Neural cell (in vitro differentiated cells): ENCODE measurements at regions not wholly inside any gene's neighbourhood (a gene's known extent, or its start where the extent isn't known, plus 50 kb on each side); places are given as distances from the start of the nearest gene placed in this dataset.

Experiments
- H2AFZ ChIP-seq: fragments of 200-600, 300-800 bp; sonication (generic), shearing (Covaris generic); 2 replicates; pipeline ENCODE4 v1.6.0; 2014; ENCODE audit warnings: low read depth, mild to moderate bottlenecking, antibody characterized with exemption, low read length, moderate library complexity
- H3F3A ChIP-seq: fragments of 200-600 bp; shearing (Covaris generic); 2 replicates; pipeline ENCODE4 v1.6.1; 2016; ENCODE audit warnings: mild to moderate bottlenecking, moderate library complexity, mixed read lengths, antibody characterized with exemption, low read length; ENCODE audit not compliant: insufficient read depth, poor library complexity, severe bottlenecking
- H3K27ac ChIP-seq: fragments of 200-600, 300-800 bp; sonication (generic), shearing (Covaris generic); 2 replicates; pipeline ENCODE4 v1.5.1; 2014; ENCODE audit warnings: mild to moderate bottlenecking, low read length, moderate library complexity
- H3K27me3 ChIP-seq: fragments of 300-800, 200-600 bp; sonication (generic), shearing (Covaris generic); 2 replicates; pipeline ENCODE4 v1.6.0; 2014; ENCODE audit warnings: mild to moderate bottlenecking, low read depth, low read length, moderate library complexity; ENCODE audit not compliant: insufficient read depth
- H3K36me3 ChIP-seq: fragments of 300-800, 200-600 bp; sonication (generic), shearing (Covaris generic); 2 replicates; pipeline ENCODE4 v1.5.1; 2014; ENCODE audit warnings: mild to moderate bottlenecking, antibody characterized with exemption, low read length, moderate library complexity; ENCODE audit not compliant: insufficient read depth
- H3K4me2 ChIP-seq: fragments of 300-800, 200-600 bp; sonication (generic), shearing (Covaris generic); 2 replicates; pipeline ENCODE4 v1.6.0; 2014; ENCODE audit warnings: mild to moderate bottlenecking, low read length
- H3K4me3 ChIP-seq: fragments of 300-800, 200-600 bp; sonication (generic), shearing (Covaris generic); 2 replicates; pipeline ENCODE4 v1.5.1; 2014; ENCODE audit warnings: mild to moderate bottlenecking, low read length, moderate library complexity
- H3K79me2 ChIP-seq: fragments of 200-600 bp; shearing (Covaris generic); replicated peaks from 2 replicates; pipeline ENCODE4 v1.6.0; 2014; ENCODE audit warnings: mild to moderate bottlenecking, low read length, moderate library complexity; ENCODE audit not compliant: insufficient read depth
- H3K9ac ChIP-seq: fragments of 300-800, 200-600 bp; sonication (generic), shearing (Covaris generic); 2 replicates; pipeline ENCODE4 v1.6.1; 2016; ENCODE audit warnings: mild to moderate bottlenecking, low read length, mixed read lengths
- H3K9me2 ChIP-seq: fragments of 200-600 bp; shearing (Covaris generic); 2 replicates; pipeline ENCODE4 v1.6.1; 2016; ENCODE audit warnings: mild to moderate bottlenecking, low read length, mixed read lengths; ENCODE audit not compliant: insufficient read depth
- H3K9me3 ChIP-seq: fragments of 200-600, 300-800 bp; sonication (generic), shearing (Covaris generic); 2 replicates; pipeline ENCODE4 v1.6.1; 2016; ENCODE audit warnings: mild to moderate bottlenecking, mixed run types, low read length, moderate library complexity, mixed read lengths
- H4K20me1 ChIP-seq: fragments of 200-600 bp; shearing (Covaris generic); 2 replicates; pipeline ENCODE4 v1.6.1; 2016; ENCODE audit warnings: mild to moderate bottlenecking, mixed run types; ENCODE audit not compliant: insufficient read depth
- EP300 ChIP-seq: fragments of 450-650 bp; conservative IDR thresholded peaks from 2 replicates; pipeline ENCODE4 v1.6.1; 2014; ENCODE audit warnings: antibody characterized with exemption, mild to moderate bottlenecking, moderate library complexity; ENCODE audit not compliant: poor library complexity, severe bottlenecking
- EZH2 ChIP-seq: fragments of 200-600, 300-800 bp; shearing (Covaris generic), sonication (generic); IDR thresholded peaks from 2 replicates; pipeline ENCODE4 v1.6.1; 2014; ENCODE audit warnings: antibody characterized with exemption, low read length, borderline replicate concordance, mild to moderate bottlenecking; ENCODE audit not compliant: insufficient read depth, poor library complexity, severe bottlenecking
- MXI1 ChIP-seq: fragments of 450-650 bp; conservative IDR thresholded peaks from 2 replicates; pipeline ENCODE4 v1.6.1; 2014; ENCODE audit warnings: antibody characterized with exemption, mild to moderate bottlenecking; ENCODE audit not compliant: poor library complexity, severe bottlenecking
- POLR2AphosphoS5 ChIP-seq: IDR thresholded peaks from 2 replicates; pipeline ENCODE4 v1.6.1; 2012
- RAD21 ChIP-seq: fragments of 450-650 bp; conservative IDR thresholded peaks from 2 replicates; pipeline ENCODE4 v1.6.1; 2014; ENCODE audit warnings: antibody characterized with exemption, mild to moderate bottlenecking, moderate library complexity
- REST ChIP-seq: IDR thresholded peaks from 2 replicates; pipeline ENCODE4 v1.6.1; 2012; ENCODE audit warnings: borderline replicate concordance
- SMC3 ChIP-seq: fragments of 450-650 bp; conservative IDR thresholded peaks from 2 replicates; pipeline ENCODE4 v1.6.1; 2014; ENCODE audit warnings: antibody characterized with exemption, mild to moderate bottlenecking, moderate library complexity; ENCODE audit not compliant: poor library complexity
- TAF1 ChIP-seq: IDR thresholded peaks from 2 replicates; pipeline ENCODE4 v1.6.1; 2012; ENCODE audit warnings: low read depth
- TF ChIP-seq, protein P1 (sequence below): fragments of 450-650 bp; IDR thresholded peaks from 2 replicates; pipeline ENCODE4 v1.5.1; 2014; ENCODE audit warnings: antibody characterized with exemption, mild to moderate bottlenecking, moderate library complexity; ENCODE audit not compliant: poor library complexity, severe bottlenecking

DNA sequence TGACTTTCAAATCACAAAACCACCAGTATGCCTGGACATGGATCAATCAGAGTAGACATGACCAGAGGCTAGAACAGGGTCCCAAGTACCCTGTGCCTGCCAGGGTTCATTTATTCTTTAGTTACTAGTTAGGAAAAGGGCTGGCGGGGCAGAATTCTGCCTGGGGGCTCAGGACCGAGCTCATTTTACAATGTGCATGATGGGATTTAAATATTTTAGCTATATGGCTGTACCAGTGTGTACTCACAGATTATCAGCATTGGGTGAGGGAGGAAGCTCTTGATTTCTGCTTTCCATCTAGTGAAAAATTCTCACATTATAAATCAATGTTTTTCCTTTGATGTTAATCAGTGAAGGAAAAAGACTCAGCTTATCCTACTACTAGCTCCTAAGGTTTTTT lies 1511.1 kb downstream of the EFNA5 start:
- H3F3A ChIP-seq: no peaks in the 10 kb centered on the region
- H2AFZ ChIP-seq: no peak overlapping the region
- H3K79me2 ChIP-seq: no peaks in the 10 kb centered on the region

GRCh38 chr5:106154280-106154716 lies 1516.4 kb downstream of the EFNA5 start:
- Histone ChIP-seq H3K27me3 (no peaks in the 10 kb centered on the region), H3K9ac (no peak overlapping the region), H3K9me2 (no peaks in the 10 kb centered on the region), H3K27ac (no peak overlapping the region), H2AFZ (no peak overlapping the region), H3K4me3 (no peak overlapping the region), H3K79me2 (no peaks in the 10 kb centered on the region), H4K20me1 (no peaks in the 10 kb centered on the region), H3F3A (no peaks in the 10 kb centered on the region), H3K36me3 (no peaks in the 10 kb centered on the region), H3K4me2 (no peak overlapping the region), H3K9me3 (no peaks in the 10 kb centered on the region)
- TF ChIP-seq TAF1 (no peak), MXI1 (no peak), EZH2 (no peak), POLR2AphosphoS5 (no peak)
- TF ChIP-seq, protein P1, sequence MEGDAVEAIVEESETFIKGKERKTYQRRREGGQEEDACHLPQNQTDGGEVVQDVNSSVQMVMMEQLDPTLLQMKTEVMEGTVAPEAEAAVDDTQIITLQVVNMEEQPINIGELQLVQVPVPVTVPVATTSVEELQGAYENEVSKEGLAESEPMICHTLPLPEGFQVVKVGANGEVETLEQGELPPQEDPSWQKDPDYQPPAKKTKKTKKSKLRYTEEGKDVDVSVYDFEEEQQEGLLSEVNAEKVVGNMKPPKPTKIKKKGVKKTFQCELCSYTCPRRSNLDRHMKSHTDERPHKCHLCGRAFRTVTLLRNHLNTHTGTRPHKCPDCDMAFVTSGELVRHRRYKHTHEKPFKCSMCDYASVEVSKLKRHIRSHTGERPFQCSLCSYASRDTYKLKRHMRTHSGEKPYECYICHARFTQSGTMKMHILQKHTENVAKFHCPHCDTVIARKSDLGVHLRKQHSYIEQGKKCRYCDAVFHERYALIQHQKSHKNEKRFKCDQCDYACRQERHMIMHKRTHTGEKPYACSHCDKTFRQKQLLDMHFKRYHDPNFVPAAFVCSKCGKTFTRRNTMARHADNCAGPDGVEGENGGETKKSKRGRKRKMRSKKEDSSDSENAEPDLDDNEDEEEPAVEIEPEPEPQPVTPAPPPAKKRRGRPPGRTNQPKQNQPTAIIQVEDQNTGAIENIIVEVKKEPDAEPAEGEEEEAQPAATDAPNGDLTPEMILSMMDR: no peak

More for the DNA sequence above, 1511.1 kb downstream of the EFNA5 start:
- Histone ChIP-seq H3K4me2 (no peak overlapping the region), H3K27me3 (no peaks in the 10 kb centered on the region), H3K36me3 (no peaks in the 10 kb centered on the region), H3K27ac (no peak overlapping the region), H4K20me1 (no peaks in the 10 kb centered on the region), H3K9ac (no peak overlapping the region), H3K9me3 (no peaks in the 10 kb centered on the region), H3K9me2 (no peaks in the 10 kb centered on the region), H3K4me3 (no peak overlapping the region)
- no peak for TF ChIP-seq SMC3
- TF ChIP-seq, protein P1: no peak
- TF ChIP-seq RAD21: no peak
- TF ChIP-seq POLR2AphosphoS5: no peak
- no peak for TF ChIP-seq EZH2
- no peak for TF ChIP-seq TAF1
- no peak for TF ChIP-seq EP300
- TF ChIP-seq REST: no peak
- no peak for TF ChIP-seq MXI1
